Endothelial cell (in vitro differentiated cells): ENCODE measurements at regions not wholly inside any gene's neighbourhood (a gene's known extent, or its start where the extent isn't known, plus 50 kb on each side); places are given as distances from the start of the nearest gene placed in this dataset.

Source experiments
- DNase-seq: peaks from one replicate; pipeline ENCODE4 v3.0.0; 2021; ENCODE audit warnings: low spot score
- H3K27ac Mint-ChIP-seq: one replicate; pipeline ENCODE4 v1.8.0; 2021; ENCODE audit warnings: mixed read lengths, inconsistent platforms; ENCODE audit not compliant: unreplicated experiment
- H3K27me3 Mint-ChIP-seq: one replicate; pipeline ENCODE4 v1.8.0; 2021; ENCODE audit warnings: mild to moderate bottlenecking, moderate library complexity, mixed read lengths, inconsistent platforms; ENCODE audit not compliant: unreplicated experiment
- H3K36me3 Mint-ChIP-seq: one replicate; pipeline ENCODE4 v1.8.0; 2021; ENCODE audit warnings: mild to moderate bottlenecking, low read depth, mixed read lengths, inconsistent platforms; ENCODE audit not compliant: unreplicated experiment
- H3K4me1 Mint-ChIP-seq: one replicate; pipeline ENCODE4 v1.8.0; 2021; ENCODE audit warnings: mild to moderate bottlenecking, mixed read lengths, inconsistent platforms; ENCODE audit not compliant: unreplicated experiment
- H3K4me3 Mint-ChIP-seq: one replicate; pipeline ENCODE4 v1.8.0; 2021; ENCODE audit warnings: mild to moderate bottlenecking, mixed read lengths, inconsistent platforms; ENCODE audit not compliant: unreplicated experiment
- H3K9me3 Mint-ChIP-seq: one replicate; pipeline ENCODE4 v1.8.0; 2021; ENCODE audit warnings: mixed read lengths, inconsistent platforms; ENCODE audit not compliant: unreplicated experiment
- TF ChIP-seq, protein P1 (sequence below): fragments of 200-600 bp; sonication (generic); IDR thresholded peaks from one replicate; pipeline ENCODE4 v1.5.0; 2021; ENCODE audit warnings: antibody characterized with exemption; ENCODE audit not compliant: unreplicated experiment

DNA sequence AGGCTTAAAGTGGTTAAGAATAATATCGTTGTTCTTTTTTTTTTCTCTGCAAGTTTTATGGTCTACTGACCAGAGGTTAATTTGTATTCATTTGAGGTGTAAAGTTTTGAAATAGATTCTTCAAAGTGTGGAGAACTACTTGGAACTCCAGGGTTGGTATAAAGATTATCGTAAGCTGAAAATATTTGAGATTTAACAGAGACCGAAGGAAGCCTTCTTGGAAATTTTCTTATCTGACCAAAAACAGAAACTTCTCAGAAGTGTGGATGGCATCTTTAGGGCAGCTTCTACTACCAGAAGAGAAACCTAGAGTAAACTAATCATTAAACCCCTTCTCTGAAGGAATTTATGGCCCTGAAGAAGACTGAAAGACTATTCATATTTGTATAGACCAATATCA is 206.8 kb upstream of the MON1B start:
- no peak overlapping the region for H3K27ac Mint-ChIP-seq
- no peak for DNase-seq
- TF ChIP-seq, protein P1, sequence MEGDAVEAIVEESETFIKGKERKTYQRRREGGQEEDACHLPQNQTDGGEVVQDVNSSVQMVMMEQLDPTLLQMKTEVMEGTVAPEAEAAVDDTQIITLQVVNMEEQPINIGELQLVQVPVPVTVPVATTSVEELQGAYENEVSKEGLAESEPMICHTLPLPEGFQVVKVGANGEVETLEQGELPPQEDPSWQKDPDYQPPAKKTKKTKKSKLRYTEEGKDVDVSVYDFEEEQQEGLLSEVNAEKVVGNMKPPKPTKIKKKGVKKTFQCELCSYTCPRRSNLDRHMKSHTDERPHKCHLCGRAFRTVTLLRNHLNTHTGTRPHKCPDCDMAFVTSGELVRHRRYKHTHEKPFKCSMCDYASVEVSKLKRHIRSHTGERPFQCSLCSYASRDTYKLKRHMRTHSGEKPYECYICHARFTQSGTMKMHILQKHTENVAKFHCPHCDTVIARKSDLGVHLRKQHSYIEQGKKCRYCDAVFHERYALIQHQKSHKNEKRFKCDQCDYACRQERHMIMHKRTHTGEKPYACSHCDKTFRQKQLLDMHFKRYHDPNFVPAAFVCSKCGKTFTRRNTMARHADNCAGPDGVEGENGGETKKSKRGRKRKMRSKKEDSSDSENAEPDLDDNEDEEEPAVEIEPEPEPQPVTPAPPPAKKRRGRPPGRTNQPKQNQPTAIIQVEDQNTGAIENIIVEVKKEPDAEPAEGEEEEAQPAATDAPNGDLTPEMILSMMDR = no peak
- no peaks in the 10 kb centered on the region for H3K27me3 Mint-ChIP-seq
- H3K9me3 Mint-ChIP-seq = no peaks in the 10 kb centered on the region
- H3K36me3 Mint-ChIP-seq = no peaks in the 10 kb centered on the region
- H3K4me1 Mint-ChIP-seq = no peaks in the 10 kb centered on the region
- no peak overlapping the region for H3K4me3 Mint-ChIP-seq

DNA sequence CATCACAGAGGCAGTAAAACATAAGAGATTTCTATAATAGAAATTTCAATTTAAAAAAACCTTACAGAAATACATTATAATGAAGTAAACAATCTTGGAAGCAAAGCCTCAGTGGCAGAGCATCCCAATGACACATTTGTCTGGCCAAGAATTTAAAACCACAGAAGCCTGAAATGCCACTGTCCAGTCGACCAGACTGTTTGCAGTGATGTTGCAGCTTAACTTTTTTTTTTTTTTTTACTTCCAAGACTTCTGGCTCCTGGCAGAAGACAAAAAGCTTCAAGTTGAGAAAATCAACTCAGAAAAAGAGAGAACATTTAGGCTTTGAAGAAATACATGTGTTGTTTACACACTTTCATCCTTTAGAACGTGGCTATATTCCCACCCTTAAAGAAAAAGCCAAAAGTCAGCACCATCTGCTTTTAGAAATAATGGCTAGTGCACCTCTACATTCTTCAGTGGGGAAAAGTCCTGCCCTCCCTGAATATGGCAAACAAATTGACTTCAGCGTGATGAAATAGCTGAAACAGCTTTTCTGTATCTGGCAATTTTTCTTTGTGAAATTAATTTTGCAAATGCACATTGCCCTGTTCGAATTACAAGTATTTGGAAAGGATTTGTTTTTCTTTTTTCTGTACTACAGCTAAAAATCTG is 205.5 kb upstream of the MON1B start:
- no peak for DNase-seq
- TF ChIP-seq, protein P1 = no peak
- Mint-ChIP-seq H3K4me1 (no peaks in the 10 kb centered on the region), H3K27ac (no peak overlapping the region), H3K36me3 (no peaks in the 10 kb centered on the region), H3K9me3 (no peaks in the 10 kb centered on the region), H3K4me3 (no peak overlapping the region), H3K27me3 (no peaks in the 10 kb centered on the region)

DNA sequence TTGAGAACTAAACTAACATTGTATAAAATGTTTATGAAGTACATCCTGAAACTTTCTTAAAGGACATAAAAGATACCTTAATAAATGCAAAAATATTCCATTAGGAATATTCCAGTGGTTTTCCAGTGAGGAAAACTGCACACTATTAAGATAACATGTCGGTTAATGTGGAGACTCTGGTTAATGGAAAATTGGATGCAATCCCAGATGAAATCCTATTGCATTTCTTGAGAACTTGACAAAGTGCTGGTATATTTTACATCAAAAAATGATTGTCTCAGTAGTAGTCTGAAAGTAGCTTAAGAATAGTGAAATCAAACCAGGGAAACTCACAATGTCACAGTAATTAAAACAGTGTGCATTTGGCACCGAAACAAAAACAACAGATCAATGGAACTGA is 202.5 kb upstream of the MON1B start:
- no peaks in the 10 kb centered on the region for H3K9me3 Mint-ChIP-seq
- TF ChIP-seq, protein P1 = no peak
- no peaks in the 10 kb centered on the region for H3K36me3 Mint-ChIP-seq
- no peaks in the 10 kb centered on the region for H3K4me1 Mint-ChIP-seq
- H3K27me3 Mint-ChIP-seq = no peaks in the 10 kb centered on the region
- no peak overlapping the region for H3K27ac Mint-ChIP-seq
- H3K4me3 Mint-ChIP-seq = no peak overlapping the region
- no peak for DNase-seq

DNA sequence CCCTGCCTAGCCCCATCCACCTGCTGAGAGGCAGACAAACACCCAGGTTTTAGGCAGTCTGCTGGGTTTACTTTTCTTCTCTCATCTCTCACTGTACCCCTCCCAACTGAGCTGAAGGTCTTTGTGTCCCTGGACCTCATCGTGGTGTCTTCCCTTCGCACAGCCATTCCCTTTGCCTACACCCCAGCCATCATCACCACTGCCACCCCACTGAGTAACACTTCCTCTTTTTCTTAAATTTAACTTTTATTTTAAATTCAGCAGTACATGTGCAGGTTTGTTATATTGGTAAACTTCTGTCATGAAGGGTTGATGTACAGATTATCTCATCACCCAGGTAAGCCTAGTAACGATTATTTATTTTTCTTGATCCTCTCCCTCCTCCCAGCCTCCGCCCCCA is 188.3 kb upstream of the MON1B start:
- H3K9me3 Mint-ChIP-seq = peaks cover 10% of the 10 kb centered on the region
- H3K4me3 Mint-ChIP-seq = no peak overlapping the region
- H3K4me1 Mint-ChIP-seq = no peaks in the 10 kb centered on the region
- TF ChIP-seq, protein P1 = no peak
- H3K36me3 Mint-ChIP-seq = no peaks in the 10 kb centered on the region
- H3K27me3 Mint-ChIP-seq = peaks cover 2% of the 10 kb centered on the region
- DNase-seq = no peak
- H3K27ac Mint-ChIP-seq = no peak overlapping the region

DNA sequence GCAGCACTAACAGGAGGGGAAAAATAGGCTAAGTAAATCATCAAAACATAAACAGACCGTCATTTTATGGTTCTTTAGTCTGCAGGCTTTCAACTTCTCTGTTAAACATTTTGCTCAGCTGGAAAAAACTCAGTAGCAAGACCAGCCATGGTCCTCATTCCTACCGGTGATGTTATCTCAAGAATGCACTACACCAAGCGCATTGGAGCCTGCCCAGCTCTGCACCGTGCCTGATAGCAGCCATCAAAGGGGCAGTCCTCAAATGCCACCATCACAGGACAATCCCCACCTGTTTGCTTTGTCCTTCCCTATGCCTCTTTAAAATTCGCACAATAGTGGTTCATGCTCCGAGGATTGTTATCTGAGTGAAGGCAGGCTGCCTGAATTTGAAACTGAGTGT is 181.5 kb upstream of the MON1B start:
- TF ChIP-seq, protein P1 = no peak
- no peak overlapping the region for H3K4me3 Mint-ChIP-seq
- peaks cover 4% of the 10 kb centered on the region for H3K27me3 Mint-ChIP-seq
- H3K9me3 Mint-ChIP-seq = no peaks in the 10 kb centered on the region
- H3K27ac Mint-ChIP-seq = no peak overlapping the region
- no peaks in the 10 kb centered on the region for H3K36me3 Mint-ChIP-seq
- H3K4me1 Mint-ChIP-seq = no peaks in the 10 kb centered on the region
- DNase-seq = no peak
